ENCODE measurements at regions not wholly inside any gene's neighbourhood (a gene's known extent, or its start where the extent isn't known, plus 50 kb on each side); places are given as distances from the start of the nearest gene placed in this dataset.
"Not testable (repeated sequence)": the region's sequence is repeated elsewhere in the genome, so short reads cannot be mapped to it uniquely, and the experiment has no call there.

GRCh38 chr13:107817647-107818287 is 397.6 kb downstream of the LIG4 start:
- DNase-seq (ENCODE audit: low read depth), result no peak

- DNase-seq (ENCODE audit: low read depth), result no peak
Observed at GRCh38 chr13:107812014-107812412, 403.3 kb downstream of the LIG4 start.

GRCh38 chr13:107811233-107812013 is 403.9 kb downstream of the LIG4 start:
- no peak for DNase-seq (ENCODE audit: low read depth)

- no peak for DNase-seq (ENCODE audit: low read depth)
Observed at GRCh38 chr13:107809125-107809524, 406.2 kb downstream of the LIG4 start.

GRCh38 chr13:107808389-107808788 is 406.9 kb downstream of the LIG4 start:
- no peak for DNase-seq (ENCODE audit: low read depth)

GRCh38 chr13:107807306-107808073 is 407.8 kb downstream of the LIG4 start:
- no peak for DNase-seq (ENCODE audit: low read depth)

- no peak for DNase-seq (ENCODE audit: low read depth)
Observed at GRCh38 chr13:107806726-107807125, 408.6 kb downstream of the LIG4 start.

- no peak for DNase-seq (ENCODE audit: low read depth)
Observed at GRCh38 chr13:107803822-107804495, 411.4 kb downstream of the LIG4 start.

- no peak for DNase-seq (ENCODE audit: low read depth)
Observed at GRCh38 chr13:107801621-107802020, 413.7 kb downstream of the LIG4 start.

GRCh38 chr13:107799001-107799400 is 416.3 kb downstream of the LIG4 start:
- no peak for DNase-seq (ENCODE audit: low read depth)

- no peak for DNase-seq (ENCODE audit: low read depth)
Observed at GRCh38 chr13:107790397-107790796, 424.9 kb downstream of the LIG4 start.

- DNase-seq (ENCODE audit: low read depth), result no peak
Observed at GRCh38 chr13:107788464-107789165, 426.7 kb downstream of the LIG4 start.

- DNase-seq (ENCODE audit: low read depth), result not testable (repeated sequence)
Observed at GRCh38 chr13:107782646-107783045, 432.7 kb downstream of the LIG4 start.

- no peak for DNase-seq (ENCODE audit: low read depth)
Observed at GRCh38 chr13:107778094-107778493, 437.2 kb downstream of the LIG4 start.

GRCh38 chr13:107770541-107770940 is 444.8 kb downstream of the LIG4 start:
- no peak for DNase-seq (ENCODE audit: low read depth)

- DNase-seq (ENCODE audit: low read depth), result no peak
Observed at GRCh38 chr13:107767119-107767518, 448.2 kb downstream of the LIG4 start.

GRCh38 chr13:107765724-107766401 is 449.5 kb downstream of the LIG4 start:
- DNase-seq (ENCODE audit: low read depth), result no peak

- DNase-seq (ENCODE audit: low read depth), result no peak
Observed at GRCh38 chr13:107764046-107764445, 451.3 kb downstream of the LIG4 start.

GRCh38 chr13:107753748-107754147 is 461.6 kb downstream of the LIG4 start:
- DNase-seq (ENCODE audit: low read depth), result no peak

GRCh38 chr13:107753291-107753690 is 462.0 kb downstream of the LIG4 start:
- DNase-seq (ENCODE audit: low read depth), result no peak

- DNase-seq (ENCODE audit: low read depth), result no peak
Observed at GRCh38 chr13:107743983-107744382, 471.4 kb downstream of the LIG4 start.
